ENCODE measurements at regions not wholly inside any gene's neighbourhood (a gene's known extent, or its start where the extent isn't known, plus 50 kb on each side); places are given as distances from the start of the nearest gene placed in this dataset.
"Not testable (repeated sequence)": the region's sequence is repeated elsewhere in the genome, so short reads cannot be mapped to it uniquely, and the experiment has no call there.

GRCh38 chr11:19419021-19419750 lies 178.4 kb upstream of the E2F8 start:
- FAIRE-seq: no peak

GRCh38 chr11:19418221-19418620 lies 177.5 kb upstream of the E2F8 start:
- FAIRE-seq (no peak), DNase-seq (ENCODE audit: insufficient read length, low spot score) (no peak)

More at GRCh38 chr11:19419021-19419750, 178.4 kb upstream of the E2F8 start:
- DNase-seq (ENCODE audit: insufficient read length, low spot score): no peak

GRCh38 chr11:19412070-19412469 lies 171.3 kb upstream of the E2F8 start:
- DNase-seq (ENCODE audit: insufficient read length, low spot score); FAIRE-seq: not testable (repeated sequence)

GRCh38 chr11:19410032-19410431 lies 169.3 kb upstream of the E2F8 start:
- DNase-seq (ENCODE audit: insufficient read length, low spot score) (no peak), FAIRE-seq (peak; percentile 79)

- FAIRE-seq (peak; percentile 37), DNase-seq (ENCODE audit: insufficient read length, low spot score) (no peak)
Observed at GRCh38 chr11:19409307-19409706, 168.6 kb upstream of the E2F8 start.

- DNase-seq (ENCODE audit: insufficient read length, low spot score) (no peak), FAIRE-seq (no peak)
Observed at GRCh38 chr11:19407677-19408270, 167.0 kb upstream of the E2F8 start.

GRCh38 chr11:19405966-19406365 lies 165.2 kb upstream of the E2F8 start:
- FAIRE-seq: no peak
- DNase-seq (ENCODE audit: insufficient read length, low spot score): no peak

GRCh38 chr11:19404787-19405186 lies 164.0 kb upstream of the E2F8 start:
- no peak for DNase-seq (ENCODE audit: insufficient read length, low spot score)
- FAIRE-seq: no peak

GRCh38 chr11:19403196-19403895 lies 162.6 kb upstream of the E2F8 start:
- DNase-seq (ENCODE audit: insufficient read length, low spot score): no peak
- FAIRE-seq: no peak

GRCh38 chr11:19400296-19400695 lies 159.6 kb upstream of the E2F8 start:
- DNase-seq (ENCODE audit: insufficient read length, low spot score) (no peak), FAIRE-seq (no peak)

GRCh38 chr11:19398772-19399527 lies 158.2 kb upstream of the E2F8 start:
- FAIRE-seq (no peak), DNase-seq (ENCODE audit: insufficient read length, low spot score) (no peak)

GRCh38 chr11:19398273-19398672 lies 157.5 kb upstream of the E2F8 start:
- DNase-seq (ENCODE audit: insufficient read length, low spot score) (no peak), FAIRE-seq (no peak)

- no peak for DNase-seq (ENCODE audit: insufficient read length, low spot score)
- FAIRE-seq: peak; percentile 69
Observed at GRCh38 chr11:19395050-19395449, 154.3 kb upstream of the E2F8 start.

- DNase-seq (ENCODE audit: insufficient read length, low spot score) (no peak), FAIRE-seq (no peak)
Observed at GRCh38 chr11:19394525-19395016, 153.8 kb upstream of the E2F8 start.

GRCh38 chr11:19393941-19394340 lies 153.2 kb upstream of the E2F8 start:
- no peak for FAIRE-seq
- no peak for DNase-seq (ENCODE audit: insufficient read length, low spot score)

GRCh38 chr11:19392847-19393518 lies 152.2 kb upstream of the E2F8 start:
- FAIRE-seq (no peak), DNase-seq (ENCODE audit: insufficient read length, low spot score) (no peak)

GRCh38 chr11:19392321-19392720 lies 151.6 kb upstream of the E2F8 start:
- DNase-seq (ENCODE audit: insufficient read length, low spot score): no peak
- FAIRE-seq: no peak

GRCh38 chr11:19391652-19392051 lies 150.9 kb upstream of the E2F8 start:
- DNase-seq (ENCODE audit: insufficient read length, low spot score) (no peak), FAIRE-seq (no peak)

GRCh38 chr11:19391026-19391425 lies 150.3 kb upstream of the E2F8 start:
- DNase-seq (ENCODE audit: insufficient read length, low spot score) (no peak), FAIRE-seq (no peak)

GRCh38 chr11:19389787-19390303 lies 149.1 kb upstream of the E2F8 start:
- no peak for DNase-seq (ENCODE audit: insufficient read length, low spot score)
- FAIRE-seq: no peak

Data from GM19239 (cell line).